ENCODE measurements at regions not wholly inside any gene's neighbourhood (a gene's known extent, or its start where the extent isn't known, plus 50 kb on each side); places are given as distances from the start of the nearest gene placed in this dataset.
"Not testable (repeated sequence)": the region's sequence is repeated elsewhere in the genome, so short reads cannot be mapped to it uniquely, and the experiment has no call there.

- no peak for DNase-seq
These were observed 151.4 kb upstream of the TNFAIP3 start for GRCh38 chr6:137715589-137716045.

GRCh38 chr6:137717074-137718073, 149.7 kb upstream of the TNFAIP3 start:
- no peak for DNase-seq

- not testable (repeated sequence) for DNase-seq
These were observed 148.2 kb upstream of the TNFAIP3 start for GRCh38 chr6:137718903-137719302.

GRCh38 chr6:137722749-137723272, 144.2 kb upstream of the TNFAIP3 start:
- DNase-seq, result no peak

- no peak for DNase-seq
These were observed 143.6 kb upstream of the TNFAIP3 start for GRCh38 chr6:137723273-137724017.

- no peak for DNase-seq
These were observed 143.0 kb upstream of the TNFAIP3 start for GRCh38 chr6:137724018-137724403.

- no peak for DNase-seq
These were observed 142.4 kb upstream of the TNFAIP3 start for GRCh38 chr6:137724495-137725211.

- DNase-seq, result no peak
These were observed 141.1 kb upstream of the TNFAIP3 start for GRCh38 chr6:137725949-137726348.

- DNase-seq, result no peak
These were observed 140.5 kb upstream of the TNFAIP3 start for GRCh38 chr6:137726582-137726981.

GRCh38 chr6:137727216-137727765, 139.8 kb upstream of the TNFAIP3 start:
- no peak for DNase-seq

- DNase-seq, result no peak
These were observed 138.4 kb upstream of the TNFAIP3 start for GRCh38 chr6:137728386-137729349.

- DNase-seq, result no peak
These were observed 137.0 kb upstream of the TNFAIP3 start for GRCh38 chr6:137729866-137730629.

GRCh38 chr6:137731600-137731959, 135.5 kb upstream of the TNFAIP3 start:
- no peak for DNase-seq

- no peak for DNase-seq
These were observed 135.0 kb upstream of the TNFAIP3 start for GRCh38 chr6:137731960-137732616.

- DNase-seq, result no peak
These were observed 133.7 kb upstream of the TNFAIP3 start for GRCh38 chr6:137733372-137733771.

- no peak for DNase-seq
These were observed 132.8 kb upstream of the TNFAIP3 start for GRCh38 chr6:137734005-137734874.

- no peak for DNase-seq
These were observed 132.2 kb upstream of the TNFAIP3 start for GRCh38 chr6:137734875-137735182.

GRCh38 chr6:137736048-137736818, 130.8 kb upstream of the TNFAIP3 start:
- DNase-seq, result no peak
